Ovary (tissue), 3 donors: ENCODE measurements at regions not wholly inside any gene's neighbourhood (a gene's known extent, or its start where the extent isn't known, plus 50 kb on each side); places are given as distances from the start of the nearest gene placed in this dataset.
"Not testable (repeated sequence)": the region's sequence is repeated elsewhere in the genome, so short reads cannot be mapped to it uniquely, and the experiment has no call there.

ENCODE experiments used
- EP300 ChIP-seq: sonication (generic); formaldehyde crosslinking; IDR thresholded peaks from one replicate; pipeline ENCODE4 v1.6.1; 2017; ENCODE audit warnings: antibody characterized with exemption
- TF ChIP-seq, protein P1 (sequence below), 3 donors: fragments of 450-650 bp in 2 of 3; fragments of 200-600 bp in 1 of 3; IDR thresholded peaks; one replicate each; pipeline versions ENCODE4 v1.5.1 to v1.8.0; 2016 to 2022; ENCODE audit warnings: antibody characterized with exemption in 3 of 3, mild to moderate bottlenecking in 1 of 3
- donor health status: DM: no; HTN: no; CAD: no.

DNA sequence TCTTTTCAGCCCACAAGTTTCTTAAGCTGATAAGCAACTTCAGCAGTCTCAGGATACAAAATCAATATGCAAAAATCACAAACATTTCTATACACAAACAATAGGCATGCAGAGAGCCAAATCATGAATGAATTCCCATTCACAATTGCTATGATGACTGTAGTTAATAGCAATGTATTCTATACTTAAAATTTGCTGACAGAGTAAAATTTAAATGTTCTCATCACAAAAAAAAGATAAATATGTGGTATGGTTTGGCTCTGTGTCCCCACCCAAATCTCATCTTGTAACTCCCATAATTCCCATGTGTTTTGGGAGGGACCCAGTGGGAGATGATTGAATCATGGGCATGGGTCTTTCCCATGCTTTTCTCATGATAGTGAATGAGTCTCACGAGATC is 360.2 kb downstream of the PID1 start:
- TF ChIP-seq, protein P1, sequence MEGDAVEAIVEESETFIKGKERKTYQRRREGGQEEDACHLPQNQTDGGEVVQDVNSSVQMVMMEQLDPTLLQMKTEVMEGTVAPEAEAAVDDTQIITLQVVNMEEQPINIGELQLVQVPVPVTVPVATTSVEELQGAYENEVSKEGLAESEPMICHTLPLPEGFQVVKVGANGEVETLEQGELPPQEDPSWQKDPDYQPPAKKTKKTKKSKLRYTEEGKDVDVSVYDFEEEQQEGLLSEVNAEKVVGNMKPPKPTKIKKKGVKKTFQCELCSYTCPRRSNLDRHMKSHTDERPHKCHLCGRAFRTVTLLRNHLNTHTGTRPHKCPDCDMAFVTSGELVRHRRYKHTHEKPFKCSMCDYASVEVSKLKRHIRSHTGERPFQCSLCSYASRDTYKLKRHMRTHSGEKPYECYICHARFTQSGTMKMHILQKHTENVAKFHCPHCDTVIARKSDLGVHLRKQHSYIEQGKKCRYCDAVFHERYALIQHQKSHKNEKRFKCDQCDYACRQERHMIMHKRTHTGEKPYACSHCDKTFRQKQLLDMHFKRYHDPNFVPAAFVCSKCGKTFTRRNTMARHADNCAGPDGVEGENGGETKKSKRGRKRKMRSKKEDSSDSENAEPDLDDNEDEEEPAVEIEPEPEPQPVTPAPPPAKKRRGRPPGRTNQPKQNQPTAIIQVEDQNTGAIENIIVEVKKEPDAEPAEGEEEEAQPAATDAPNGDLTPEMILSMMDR (IDR thresholded peaks at IDR 0.05): not testable (repeated sequence)
- not testable (repeated sequence) for TF ChIP-seq EP300
